BJ (cell line): ENCODE measurements at regions not wholly inside any gene's neighbourhood (a gene's known extent, or its start where the extent isn't known, plus 50 kb on each side); places are given as distances from the start of the nearest gene placed in this dataset.

Experiments
- CTCF ChIA-PET: fragments of 350-600 bp; formaldehyde crosslinking; extraction: SDS; loops from one replicate; lab custom pipeline; 2021; ENCODE audit warnings: antibody characterized with exemption, inconsistent platforms; lab: Yijun Ruan, JAX
- POLR2A ChIA-PET: fragments of 300-600 bp; sonication (Branson Sonifier 250); formaldehyde crosslinking; extraction: SDS; loops from one replicate; lab custom pipeline; 2021; ENCODE audit warnings: antibody characterized with exemption; lab: Charles Lee
- DNase-seq: peaks from one replicate; pipeline ENCODE4 v3.0.0-alpha.2; 2011; ENCODE audit warnings: low read depth
- H3K27me3 ChIP-seq: 2 replicates; pipeline ENCODE4 v1.6.0; 2011; ENCODE audit warnings: low read length; ENCODE audit not compliant: control insufficient read depth, insufficient read depth
- H3K36me3 ChIP-seq: 2 replicates; pipeline ENCODE4 v1.5.1; 2011; ENCODE audit warnings: low read length; ENCODE audit not compliant: control insufficient read depth, insufficient read depth
- H3K4me3 ChIP-seq: 2 replicates; pipeline ENCODE4 v1.5.1; 2011; ENCODE audit warnings: low read depth, mild to moderate bottlenecking, control low read depth, low read length
- TF ChIP-seq, protein P1 (sequence below): IDR thresholded peaks from 2 replicates; pipeline ENCODE4 v1.5.1; 2011; ENCODE audit warnings: low read depth, mild to moderate bottlenecking, control low read depth, inconsistent platforms, low read length, moderate library complexity; ENCODE audit not compliant: insufficient read depth

DNA sequence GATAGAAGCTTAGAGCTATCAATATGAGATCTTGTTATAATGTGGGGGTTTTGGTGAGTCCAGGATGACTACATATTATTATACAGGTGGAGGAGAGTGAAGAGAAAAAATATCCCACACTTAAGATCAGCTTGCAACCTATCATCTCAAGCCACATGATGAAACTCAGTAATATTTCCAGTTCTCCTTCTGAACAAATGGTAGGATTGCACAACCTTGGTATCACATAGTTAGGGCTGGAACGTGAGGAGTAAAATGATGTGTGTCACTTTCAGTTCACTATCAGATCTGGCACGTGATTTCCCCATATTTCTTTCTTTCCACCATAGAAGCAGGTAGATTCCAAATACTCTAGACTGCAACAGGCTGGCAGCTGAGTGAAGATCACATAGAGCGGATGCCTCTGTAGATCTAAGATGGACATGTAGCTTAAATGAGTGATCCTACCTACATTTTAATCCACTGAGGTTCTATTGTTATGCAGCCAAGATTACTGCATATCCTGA is 150.6 kb upstream of the ANKRD50 start:
- TF ChIP-seq, protein P1, sequence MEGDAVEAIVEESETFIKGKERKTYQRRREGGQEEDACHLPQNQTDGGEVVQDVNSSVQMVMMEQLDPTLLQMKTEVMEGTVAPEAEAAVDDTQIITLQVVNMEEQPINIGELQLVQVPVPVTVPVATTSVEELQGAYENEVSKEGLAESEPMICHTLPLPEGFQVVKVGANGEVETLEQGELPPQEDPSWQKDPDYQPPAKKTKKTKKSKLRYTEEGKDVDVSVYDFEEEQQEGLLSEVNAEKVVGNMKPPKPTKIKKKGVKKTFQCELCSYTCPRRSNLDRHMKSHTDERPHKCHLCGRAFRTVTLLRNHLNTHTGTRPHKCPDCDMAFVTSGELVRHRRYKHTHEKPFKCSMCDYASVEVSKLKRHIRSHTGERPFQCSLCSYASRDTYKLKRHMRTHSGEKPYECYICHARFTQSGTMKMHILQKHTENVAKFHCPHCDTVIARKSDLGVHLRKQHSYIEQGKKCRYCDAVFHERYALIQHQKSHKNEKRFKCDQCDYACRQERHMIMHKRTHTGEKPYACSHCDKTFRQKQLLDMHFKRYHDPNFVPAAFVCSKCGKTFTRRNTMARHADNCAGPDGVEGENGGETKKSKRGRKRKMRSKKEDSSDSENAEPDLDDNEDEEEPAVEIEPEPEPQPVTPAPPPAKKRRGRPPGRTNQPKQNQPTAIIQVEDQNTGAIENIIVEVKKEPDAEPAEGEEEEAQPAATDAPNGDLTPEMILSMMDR: no peak
- Histone ChIP-seq H3K4me3 (no peak overlapping the region), H3K27me3 (no peaks in the 10 kb centered on the region), H3K36me3 (no peaks in the 10 kb centered on the region)
- CTCF ChIA-PET: interaction anchor here (0.8 kb wide), 1 partner anchor 32 kb away, joined by 3 read pairs; no protein-coding TSS in a partner anchor
- no peak for DNase-seq
- POLR2A ChIA-PET: no interaction called here

DNA sequence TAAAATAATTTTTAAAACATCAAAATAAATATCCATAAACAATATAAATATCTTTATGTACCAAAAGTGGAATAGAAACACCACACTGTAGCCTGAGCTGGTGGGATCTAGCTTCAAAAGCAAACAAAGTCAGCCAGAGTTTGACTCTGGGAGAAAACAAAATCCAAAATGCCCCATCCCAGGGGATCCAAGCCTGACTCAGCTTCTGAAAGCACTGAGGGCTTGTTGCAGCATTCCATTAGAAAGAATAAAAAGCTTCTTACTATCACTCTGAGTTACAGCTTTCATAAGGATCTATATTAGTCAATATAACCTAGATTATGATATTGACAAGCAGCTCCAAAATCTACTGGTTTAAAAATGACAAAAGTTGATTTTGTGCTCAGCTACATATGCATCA is 149.7 kb upstream of the ANKRD50 start:
- CTCF ChIA-PET: no interaction called here
- POLR2A ChIA-PET: no interaction called here
- no peak for DNase-seq
- Histone ChIP-seq H3K4me3 (no peak overlapping the region), H3K27me3 (no peaks in the 10 kb centered on the region), H3K36me3 (no peaks in the 10 kb centered on the region)
- TF ChIP-seq, protein P1: no peak

DNA sequence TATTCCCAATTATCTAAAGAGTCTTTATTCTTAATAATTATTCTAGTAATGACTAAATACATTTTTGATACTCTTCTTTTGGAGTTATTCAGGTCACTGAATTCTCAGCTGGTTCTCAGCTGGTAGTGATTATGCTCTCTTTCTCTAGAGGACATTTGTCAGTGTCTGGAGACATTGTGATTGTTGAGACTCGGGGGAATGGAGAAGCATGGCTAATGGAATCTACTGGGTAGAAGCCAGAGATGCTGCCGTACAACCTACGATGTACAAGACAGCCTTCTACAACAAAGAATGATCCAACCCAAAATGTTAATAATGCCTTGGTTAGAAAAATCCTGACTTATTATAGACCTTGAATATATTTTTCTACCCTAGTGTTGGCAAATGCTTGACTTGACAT is 149.2 kb upstream of the ANKRD50 start:
- CTCF ChIA-PET: interaction anchor here (0.6 kb wide), 1 partner anchor 127 kb away, joined by 3 read pairs; no protein-coding TSS in a partner anchor

DNA sequence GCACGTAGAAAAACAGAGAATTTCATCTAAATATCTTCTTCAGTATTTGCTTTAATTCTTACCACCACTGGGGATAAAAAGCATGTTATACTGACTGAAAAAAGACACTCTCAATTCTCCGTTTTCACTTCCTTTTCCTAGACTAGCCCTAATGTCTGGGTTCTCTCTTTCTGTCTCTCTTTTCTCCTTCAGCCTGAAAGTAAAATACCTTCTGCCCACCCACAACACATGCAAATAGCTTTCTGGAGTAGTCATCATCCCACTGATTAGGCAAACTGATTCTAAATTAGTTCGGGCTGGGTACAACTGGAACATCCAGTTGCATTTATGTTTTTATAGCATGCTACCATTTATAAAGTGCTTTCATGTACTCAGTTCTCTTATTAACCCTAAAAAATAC is 142.4 kb upstream of the ANKRD50 start:
- H3K27me3 ChIP-seq: no peaks in the 10 kb centered on the region
- CTCF ChIA-PET: no interaction called here
- POLR2A ChIA-PET: no interaction called here
- no peak overlapping the region for H3K4me3 ChIP-seq
- TF ChIP-seq, protein P1: no peak
- peak; percentile 22 for DNase-seq
- H3K36me3 ChIP-seq: no peaks in the 10 kb centered on the region

More for the DNA sequence above, 149.2 kb upstream of the ANKRD50 start:
- POLR2A ChIA-PET: no interaction called here
- H3K27me3 ChIP-seq: no peaks in the 10 kb centered on the region
- H3K36me3 ChIP-seq: no peaks in the 10 kb centered on the region
- TF ChIP-seq, protein P1: no peak
- DNase-seq: no peak
- H3K4me3 ChIP-seq: no peak overlapping the region

DNA sequence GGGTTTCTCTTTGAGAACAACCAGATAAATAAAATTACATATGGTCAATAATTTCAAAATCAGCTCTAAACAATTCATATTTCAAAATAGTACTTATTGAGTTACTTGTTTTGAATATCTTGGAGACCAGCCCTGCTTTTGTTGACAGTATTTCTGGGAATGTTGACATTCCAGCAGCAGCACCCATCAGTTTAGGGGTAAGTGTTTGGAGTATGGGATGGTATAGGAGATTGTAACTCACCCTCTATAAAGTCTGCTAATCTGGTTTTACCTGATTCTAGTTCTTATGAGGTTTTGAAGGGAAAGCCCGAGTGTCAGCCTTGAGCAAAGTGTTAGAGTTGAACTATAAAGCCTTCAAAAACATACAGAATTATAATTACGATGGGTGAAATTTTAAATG is 139.2 kb upstream of the ANKRD50 start:
- POLR2A ChIA-PET: no interaction called here

More for the DNA sequence above, 139.2 kb upstream of the ANKRD50 start:
- no peaks in the 10 kb centered on the region for H3K36me3 ChIP-seq
- CTCF ChIA-PET: no interaction called here
- no peak overlapping the region for H3K4me3 ChIP-seq
- TF ChIP-seq, protein P1: no peak
- DNase-seq: no peak
- no peaks in the 10 kb centered on the region for H3K27me3 ChIP-seq
